Activated CD4-positive, alpha-beta T cell treated with anti-CD3 and anti-CD28 coated beads for 36 hours (primary cell): ENCODE measurements at regions not wholly inside any gene's neighbourhood (a gene's known extent, or its start where the extent isn't known, plus 50 kb on each side); places are given as distances from the start of the nearest gene placed in this dataset.

Experiments
- ATAC-seq: fragments of 200-7000 bp; cut with Tn5 transposase; one replicate; pipeline ENCODE4 v1.10.0; 2021; ENCODE audit warnings: mild to moderate bottlenecking, moderate library complexity
- CTCF ChIA-PET: fragments of 350-600 bp; sonication (Branson Sonifier 250); formaldehyde crosslinking; loops from one replicate; lab custom pipeline; 2021; ENCODE audit warnings: antibody characterized with exemption; lab: Charles Lee
- POLR2A ChIA-PET: fragments of 350-600 bp; sonication (Branson Sonifier 250); formaldehyde crosslinking; loops from one replicate; lab custom pipeline; 2021; ENCODE audit warnings: antibody characterized with exemption, inconsistent platforms; lab: Charles Lee
- DNase-seq: peaks from one replicate; pipeline ENCODE4 v3.0.0-alpha.2; 2020
- H3K27ac Mint-ChIP-seq: one replicate; pipeline ENCODE4 v1.8.0; 2021; ENCODE audit warnings: mixed read lengths
- H3K27me3 Mint-ChIP-seq: one replicate; pipeline ENCODE4 v1.8.0; 2021; ENCODE audit warnings: mixed read lengths
- H3K36me3 Mint-ChIP-seq: one replicate; pipeline ENCODE4 v1.8.0; 2021; ENCODE audit warnings: low read depth, mixed read lengths
- H3K4me1 Mint-ChIP-seq: one replicate; pipeline ENCODE4 v1.8.0; 2021; ENCODE audit warnings: mixed read lengths
- H3K4me3 Mint-ChIP-seq: one replicate; pipeline ENCODE4 v1.8.0; 2021; ENCODE audit warnings: mild to moderate bottlenecking, moderate library complexity, mixed read lengths
- H3K9me3 Mint-ChIP-seq: one replicate; pipeline ENCODE4 v1.8.0; 2021; ENCODE audit warnings: low read depth, mixed read lengths
- intact Hi-C, 2 experiments: fragments of 100-400 bp; cut with DNase I in 1 of 2; cut with micrococcal nuclease in 1 of 2; formaldehyde crosslinking; loops; one replicate each; pipeline versions ENCODE4 v1.14.2 to v1.15.1; 2022 to 2024; cut with DNase I, micrococcal nuclease

- CTCF ChIA-PET: interaction anchor here (0.6 to 1.3 kb wide), 3 partner anchors 9 to 14 kb away, joined by 3 read pairs; no protein-coding TSS in a partner anchor
- Mint-ChIP-seq H3K4me3 (peak overlapping the region; percentile 44), H3K9me3 (no peaks in the 10 kb centered on the region), H3K27me3 (no peaks in the 10 kb centered on the region), H3K4me1 (peaks cover 40% of the 10 kb centered on the region), H3K36me3 (no peaks in the 10 kb centered on the region), H3K27ac (peak overlapping the region; percentile 92)
- peak; percentile 12 for DNase-seq
- intact Hi-C loops: loop anchor here in 1 of 2 experiments (2.0 kb wide), 1 partner anchor 61 kb away; the partner anchor contains the start of gene ITPKB
- ATAC-seq: no peak
- POLR2A ChIA-PET: interaction anchor here (0.5 to 0.6 kb wide), 2 partner anchors 16 to 57 kb away, joined by 4 to 5 read pairs; no protein-coding TSS in a partner anchor
Measured at GRCh38 chr1:226799634-226800281, 60.7 kb upstream of the ITPKB start.

GRCh38 chr1:226798427-226799411 lies 59.6 kb upstream of the ITPKB start:
- H3K4me1 Mint-ChIP-seq: peaks cover 38% of the 10 kb centered on the region
- ATAC-seq (peak; percentile 83), DNase-seq (peak; percentile 80)
- H3K9me3 Mint-ChIP-seq: no peaks in the 10 kb centered on the region
- no peaks in the 10 kb centered on the region for H3K36me3 Mint-ChIP-seq
- intact Hi-C loops: loop anchor here in 1 of 2 experiments (1.0 kb wide), 1 partner anchor 59 kb away; the partner anchor contains the start of gene ITPKB
- CTCF ChIA-PET: interaction anchor here (0.6 to 1.3 kb wide), 2 partner anchors 12 to 28 kb away, joined by 3 read pairs; no protein-coding TSS in a partner anchor
- peak overlapping the region; percentile 44 for H3K4me3 Mint-ChIP-seq
- peak overlapping the region; percentile 92 for H3K27ac Mint-ChIP-seq
- no peaks in the 10 kb centered on the region for H3K27me3 Mint-ChIP-seq
- POLR2A ChIA-PET: interaction anchor here (0.6 kb wide), 1 partner anchor 91 kb away, joined by 4 read pairs; no protein-coding TSS in a partner anchor

- Mint-ChIP-seq H3K27me3 (no peaks in the 10 kb centered on the region), H3K36me3 (no peaks in the 10 kb centered on the region), H3K27ac (peak overlapping the region; percentile 34), H3K4me3 (no peak overlapping the region), H3K4me1 (peaks cover 38% of the 10 kb centered on the region), H3K9me3 (no peaks in the 10 kb centered on the region)
- ATAC-seq: no peak
- ChIA-PET POLR2A (no interaction called here), CTCF (no interaction called here)
- intact Hi-C loops: no loop called here
- no peak for DNase-seq
Measured at GRCh38 chr1:226797151-226797550, 58.1 kb upstream of the ITPKB start.

- no peaks in the 10 kb centered on the region for H3K27me3 Mint-ChIP-seq
- intact Hi-C loops: no loop called here
Measured at GRCh38 chr1:226793620-226794276, 54.7 kb upstream of the ITPKB start.

GRCh38 chr1:226792368-226792767 lies 53.3 kb upstream of the ITPKB start:
- intact Hi-C loops: no loop called here
- ChIA-PET CTCF (no interaction called here), POLR2A (no interaction called here)
- no peak for ATAC-seq
- DNase-seq: no peak
- H3K4me3 Mint-ChIP-seq: no peak overlapping the region
- H3K4me1 Mint-ChIP-seq: peaks cover 13% of the 10 kb centered on the region
- no peaks in the 10 kb centered on the region for H3K9me3 Mint-ChIP-seq
- no peaks in the 10 kb centered on the region for H3K27me3 Mint-ChIP-seq
- no peaks in the 10 kb centered on the region for H3K36me3 Mint-ChIP-seq
- H3K27ac Mint-ChIP-seq: no peak overlapping the region

More at GRCh38 chr1:226793620-226794276, 54.7 kb upstream of the ITPKB start:
- ChIA-PET POLR2A (interaction anchor here (0.9 kb wide), 1 partner anchor 12 kb away, joined by 3 read pairs; no protein-coding TSS in a partner anchor), CTCF (interaction anchor here (0.8 to 1.2 kb wide), 5 partner anchors 13 to 167 kb away, joined by 3 to 4 read pairs (median 3); no protein-coding TSS in a partner anchor)
- DNase-seq (no peak), ATAC-seq (no peak)
- Mint-ChIP-seq H3K4me3 (no peak overlapping the region), H3K27ac (no peak overlapping the region), H3K4me1 (peaks cover 20% of the 10 kb centered on the region), H3K9me3 (no peaks in the 10 kb centered on the region), H3K36me3 (no peaks in the 10 kb centered on the region)

- CTCF ChIA-PET: interaction anchor here (0.6 to 1.4 kb wide), 9 partner anchors 10 to 594 kb away, joined by 3 to 5 read pairs (median 3); no protein-coding TSS in a partner anchor
- no peak for DNase-seq
- no peaks in the 10 kb centered on the region for H3K27me3 Mint-ChIP-seq
- H3K9me3 Mint-ChIP-seq: no peaks in the 10 kb centered on the region
- H3K4me1 Mint-ChIP-seq: peaks cover 9% of the 10 kb centered on the region
- POLR2A ChIA-PET: no interaction called here
- no peak overlapping the region for H3K27ac Mint-ChIP-seq
- H3K4me3 Mint-ChIP-seq: no peak overlapping the region
- no peaks in the 10 kb centered on the region for H3K36me3 Mint-ChIP-seq
- intact Hi-C loops: no loop called here
- no peak for ATAC-seq
Measured at GRCh38 chr1:226790545-226791181, 51.6 kb upstream of the ITPKB start.

GRCh38 chr1:226788965-226789364 lies 49.9 kb upstream of the ITPKB start:
- Mint-ChIP-seq H3K27ac (no peak overlapping the region), H3K27me3 (no peaks in the 10 kb centered on the region), H3K9me3 (no peaks in the 10 kb centered on the region), H3K4me1 (peaks cover 9% of the 10 kb centered on the region), H3K36me3 (no peaks in the 10 kb centered on the region), H3K4me3 (no peak overlapping the region)
- intact Hi-C loops: no loop called here
- no peak for ATAC-seq
- CTCF ChIA-PET: interaction anchor here (1.0 kb wide), 1 partner anchor 29 kb away, joined by 7 read pairs; no protein-coding TSS in a partner anchor
- DNase-seq: no peak
- POLR2A ChIA-PET: no interaction called here
